ENCODE measurements at regions not wholly inside any gene's neighbourhood (a gene's known extent, or its start where the extent isn't known, plus 50 kb on each side); places are given as distances from the start of the nearest gene placed in this dataset.

- H3K4me1 Mint-ChIP-seq, result no peaks in the 10 kb centered on the region
- ATAC-seq (ENCODE audit: low read depth), result no peak
- CTCF ChIA-PET, result no interaction called here
- POLR2A ChIA-PET, result no interaction called here
- DNase-seq, result no peak
- TF ChIP-seq, protein P1, sequence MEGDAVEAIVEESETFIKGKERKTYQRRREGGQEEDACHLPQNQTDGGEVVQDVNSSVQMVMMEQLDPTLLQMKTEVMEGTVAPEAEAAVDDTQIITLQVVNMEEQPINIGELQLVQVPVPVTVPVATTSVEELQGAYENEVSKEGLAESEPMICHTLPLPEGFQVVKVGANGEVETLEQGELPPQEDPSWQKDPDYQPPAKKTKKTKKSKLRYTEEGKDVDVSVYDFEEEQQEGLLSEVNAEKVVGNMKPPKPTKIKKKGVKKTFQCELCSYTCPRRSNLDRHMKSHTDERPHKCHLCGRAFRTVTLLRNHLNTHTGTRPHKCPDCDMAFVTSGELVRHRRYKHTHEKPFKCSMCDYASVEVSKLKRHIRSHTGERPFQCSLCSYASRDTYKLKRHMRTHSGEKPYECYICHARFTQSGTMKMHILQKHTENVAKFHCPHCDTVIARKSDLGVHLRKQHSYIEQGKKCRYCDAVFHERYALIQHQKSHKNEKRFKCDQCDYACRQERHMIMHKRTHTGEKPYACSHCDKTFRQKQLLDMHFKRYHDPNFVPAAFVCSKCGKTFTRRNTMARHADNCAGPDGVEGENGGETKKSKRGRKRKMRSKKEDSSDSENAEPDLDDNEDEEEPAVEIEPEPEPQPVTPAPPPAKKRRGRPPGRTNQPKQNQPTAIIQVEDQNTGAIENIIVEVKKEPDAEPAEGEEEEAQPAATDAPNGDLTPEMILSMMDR (IDR thresholded peaks at IDR 0.05), result no peak
- H3K4me3 Mint-ChIP-seq, result no peak overlapping the region
- no peaks in the 10 kb centered on the region for H3K36me3 Mint-ChIP-seq (ENCODE audit: low read depth)
- H3K27me3 Mint-ChIP-seq, result no peaks in the 10 kb centered on the region
- no peak overlapping the region for H3K27ac Mint-ChIP-seq
- intact Hi-C loops (cut with micrococcal nuclease), result no loop called here
- peaks cover 6% of the 10 kb centered on the region for H3K9me3 Mint-ChIP-seq
Measured at GRCh38 chr6:67212584-67212983, 1422.5 kb upstream of the ADGRB3 start.

- no peak for DNase-seq
- Mint-ChIP-seq H3K4me1 (no peaks in the 10 kb centered on the region), H3K4me3 (no peak overlapping the region)
Measured at GRCh38 chr6:67210450-67210849, 1424.6 kb upstream of the ADGRB3 start.

GRCh38 chr6:67201563-67201962 lies 1433.5 kb upstream of the ADGRB3 start:
- Mint-ChIP-seq H3K27ac (no peak overlapping the region), H3K27me3 (no peaks in the 10 kb centered on the region), H3K4me3 (no peak overlapping the region), H3K4me1 (no peaks in the 10 kb centered on the region), H3K9me3 (peaks cover 11% of the 10 kb centered on the region), H3K36me3 (ENCODE audit: low read depth) (no peaks in the 10 kb centered on the region)
- DNase-seq (no peak), ATAC-seq (ENCODE audit: low read depth) (no peak)
- TF ChIP-seq, protein P1 (IDR thresholded peaks at IDR 0.05), result no peak
- ChIA-PET POLR2A (no interaction called here), CTCF (no interaction called here)
- intact Hi-C loops (cut with micrococcal nuclease), result no loop called here

More at GRCh38 chr6:67210450-67210849, 1424.6 kb upstream of the ADGRB3 start:
- ChIA-PET CTCF (no interaction called here), POLR2A (no interaction called here)
- TF ChIP-seq, protein P1 (IDR thresholded peaks at IDR 0.05), result no peak
- no peaks in the 10 kb centered on the region for H3K27me3 Mint-ChIP-seq
- H3K27ac Mint-ChIP-seq, result no peak overlapping the region
- peaks cover 9% of the 10 kb centered on the region for H3K9me3 Mint-ChIP-seq
- no peak for ATAC-seq (ENCODE audit: low read depth)
- no peaks in the 10 kb centered on the region for H3K36me3 Mint-ChIP-seq (ENCODE audit: low read depth)
- intact Hi-C loops (cut with micrococcal nuclease), result no loop called here

- intact Hi-C loops (cut with micrococcal nuclease), result no loop called here
- POLR2A ChIA-PET, result no interaction called here
Measured at GRCh38 chr6:67200626-67201403, 1434.3 kb upstream of the ADGRB3 start.

GRCh38 chr6:67199425-67199824 lies 1435.7 kb upstream of the ADGRB3 start:
- H3K4me1 Mint-ChIP-seq, result no peaks in the 10 kb centered on the region
- no peak for ATAC-seq (ENCODE audit: low read depth)

More at GRCh38 chr6:67200626-67201403, 1434.3 kb upstream of the ADGRB3 start:
- CTCF ChIA-PET, result no interaction called here
- Mint-ChIP-seq H3K36me3 (ENCODE audit: low read depth) (no peaks in the 10 kb centered on the region), H3K27me3 (no peaks in the 10 kb centered on the region), H3K4me3 (no peak overlapping the region), H3K4me1 (no peaks in the 10 kb centered on the region), H3K9me3 (peaks cover 9% of the 10 kb centered on the region), H3K27ac (no peak overlapping the region)
- TF ChIP-seq, protein P1 (IDR thresholded peaks at IDR 0.05), result no peak
- ATAC-seq (ENCODE audit: low read depth) (no peak), DNase-seq (no peak)

More at GRCh38 chr6:67199425-67199824, 1435.7 kb upstream of the ADGRB3 start:
- Mint-ChIP-seq H3K27ac (no peak overlapping the region), H3K4me3 (no peak overlapping the region), H3K36me3 (ENCODE audit: low read depth) (no peaks in the 10 kb centered on the region), H3K27me3 (no peaks in the 10 kb centered on the region), H3K9me3 (peaks cover 11% of the 10 kb centered on the region)
- ChIA-PET CTCF (no interaction called here), POLR2A (no interaction called here)
- TF ChIP-seq, protein P1 (IDR thresholded peaks at IDR 0.05), result no peak
- DNase-seq, result no peak
- intact Hi-C loops (cut with micrococcal nuclease), result no loop called here

Measured in activated B cell treated with CpG ODN at 0.5 μM for 24 hours (primary cell).